Psoas muscle (tissue), 7 donors: ENCODE measurements at regions not wholly inside any gene's neighbourhood (a gene's known extent, or its start where the extent isn't known, plus 50 kb on each side); places are given as distances from the start of the nearest gene placed in this dataset.

Source experiments
- ATAC-seq, 4 donors: fragments of 200-7000 bp; cut with Tn5 transposase; one replicate each; pipeline ENCODE4 v1.9.1; 2020; ENCODE audit warnings: moderate library complexity in 3 of 4, mild to moderate bottlenecking in 2 of 4
- DNase-seq, 2 donors: peaks; one replicate each; pipeline ENCODE4 v3.0.0-alpha.2; 2020
- H3K27ac ChIP-seq: fragments of 200-600 bp; one replicate; pipeline ENCODE4 v1.8.0; 2022
- H3K27me3 ChIP-seq, 3 donors: fragments of 200-600 bp in 1 of 3; one replicate each; pipeline versions ENCODE4 v1.6.1 to v1.8.0; 2013 to 2022; ENCODE audit warnings: low read length in 2 of 3, mild to moderate bottlenecking in 2 of 3, moderate library complexity in 1 of 3; ENCODE audit not compliant: insufficient read depth in 3 of 3
- H3K36me3 ChIP-seq, 2 donors: fragments of 200-600 bp in 1 of 2; one replicate each; pipeline versions ENCODE4 v1.6.1 to v1.8.0; 2013 to 2022; ENCODE audit warnings: low read depth in 1 of 2, mild to moderate bottlenecking in 1 of 2, moderate library complexity in 1 of 2; ENCODE audit not compliant: insufficient read depth in 1 of 2
- H3K4me1 ChIP-seq: fragments of 200-600 bp; one replicate; pipeline ENCODE4 v1.8.0; 2022
- H3K4me3 ChIP-seq: fragments of 200-600 bp; one replicate; pipeline ENCODE4 v1.8.0; 2022; ENCODE audit warnings: mild to moderate bottlenecking
- H3K9me3 ChIP-seq: fragments of 200-600 bp; one replicate; pipeline ENCODE4 v1.8.0; 2022
- WGBS, 3 donors: extraction: QIAGEN DNeasy Blood & Tissue Kit; methylation state at CpG; one replicate each; pipeline versions ENCODE4 v1.1.6 to v1.1.7; 2013; 5-methylcytosine and 5-hydroxymethylcytosine counted together
- intact Hi-C, 2 donors: fragments of 100-400 bp; cut with DNase I; formaldehyde crosslinking; loops; one replicate each; pipeline versions ENCODE4 v1.11.0 to v1.14.2; 2022
- TF ChIP-seq, protein P1 (sequence below): fragments of 200-600 bp; IDR thresholded peaks from one replicate; pipeline ENCODE4 v1.8.0; 2022; ENCODE audit warnings: antibody characterized with exemption
- donor health status: healthy with polysubstance abuse.
- donor health status: DM: no; HTN: no; CAD: no; lungs with moderate emphysema.
- donor health status: Bipolar disorder and iron deficiency.
- donor health status: healthy.
- donor health status: DM: yes; HTN: yes; CAD: no.
- donor health status: DM: no; HTN: no; CAD: no.
- donor health status: DM: yes; HTN: yes; CAD: no.

DNA sequence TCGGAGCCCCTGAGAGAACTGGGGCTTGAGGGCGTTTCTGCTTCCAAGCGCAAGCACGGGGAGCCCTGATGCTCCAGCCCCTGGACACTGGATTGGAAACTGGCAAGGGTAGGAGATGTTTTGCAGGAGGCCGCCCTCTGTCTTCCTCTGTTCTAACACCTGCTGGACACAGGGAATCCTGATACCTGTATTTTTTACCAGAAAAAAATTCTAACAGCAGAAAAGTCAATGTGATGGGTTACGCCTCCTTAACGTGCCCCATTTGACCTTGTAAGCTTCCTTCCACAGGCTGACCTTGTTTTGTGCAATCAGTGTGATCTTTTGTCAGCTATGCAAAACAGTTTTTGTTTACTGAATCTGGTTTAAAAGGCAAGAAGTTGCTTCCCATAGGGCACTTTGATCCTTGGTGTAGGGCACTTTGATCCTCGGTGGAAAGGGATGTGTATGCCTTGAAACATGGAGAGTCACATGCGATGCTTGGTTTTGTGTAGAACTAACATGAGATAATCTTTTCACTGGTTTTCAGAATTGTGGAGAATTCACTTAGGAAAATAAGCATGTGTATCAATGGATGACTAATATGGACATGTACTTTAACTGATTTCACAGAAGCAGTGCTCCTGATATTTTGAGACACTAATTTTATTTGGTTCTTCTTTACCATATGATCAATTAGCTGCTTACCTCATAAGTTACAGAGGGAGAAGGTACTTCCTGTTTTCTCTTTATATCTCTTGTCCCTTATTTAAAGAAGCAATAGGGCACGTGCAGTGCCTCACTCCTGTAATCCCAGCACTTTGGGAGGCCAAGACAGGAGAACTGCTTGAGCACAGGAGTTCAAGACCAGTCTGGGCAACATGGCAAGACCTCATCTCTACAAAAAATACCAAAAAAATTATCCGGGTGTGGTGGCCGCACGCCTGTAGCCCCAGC, 59.9 kb upstream of the MAP3K4 start:
- TF ChIP-seq, protein P1, sequence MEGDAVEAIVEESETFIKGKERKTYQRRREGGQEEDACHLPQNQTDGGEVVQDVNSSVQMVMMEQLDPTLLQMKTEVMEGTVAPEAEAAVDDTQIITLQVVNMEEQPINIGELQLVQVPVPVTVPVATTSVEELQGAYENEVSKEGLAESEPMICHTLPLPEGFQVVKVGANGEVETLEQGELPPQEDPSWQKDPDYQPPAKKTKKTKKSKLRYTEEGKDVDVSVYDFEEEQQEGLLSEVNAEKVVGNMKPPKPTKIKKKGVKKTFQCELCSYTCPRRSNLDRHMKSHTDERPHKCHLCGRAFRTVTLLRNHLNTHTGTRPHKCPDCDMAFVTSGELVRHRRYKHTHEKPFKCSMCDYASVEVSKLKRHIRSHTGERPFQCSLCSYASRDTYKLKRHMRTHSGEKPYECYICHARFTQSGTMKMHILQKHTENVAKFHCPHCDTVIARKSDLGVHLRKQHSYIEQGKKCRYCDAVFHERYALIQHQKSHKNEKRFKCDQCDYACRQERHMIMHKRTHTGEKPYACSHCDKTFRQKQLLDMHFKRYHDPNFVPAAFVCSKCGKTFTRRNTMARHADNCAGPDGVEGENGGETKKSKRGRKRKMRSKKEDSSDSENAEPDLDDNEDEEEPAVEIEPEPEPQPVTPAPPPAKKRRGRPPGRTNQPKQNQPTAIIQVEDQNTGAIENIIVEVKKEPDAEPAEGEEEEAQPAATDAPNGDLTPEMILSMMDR, result no peak
- H3K27ac ChIP-seq, result no peak overlapping the region
- peak overlapping the region; percentile 54 for H3K4me3 ChIP-seq
- H3K9me3 ChIP-seq, result peaks cover 11% of the 10 kb centered on the region
- no peaks in the 10 kb centered on the region for H3K36me3 ChIP-seq
- DNase-seq, result no peak
- H3K27me3 ChIP-seq, result peaks cover 0 to 32% (median 1%) of the 10 kb centered on the region in 3 donors
- peak in 2 of 4 donors; percentile 21 to 27 for ATAC-seq
- intact Hi-C loops, result loop anchor here (2.0 to 10.0 kb wide), 4 partner anchors 61 to 563 kb away; no protein-coding TSS in a partner anchor
- WGBS, 3 donors, result 53 to 57% (median 55%) methylated on average over 13 of the region's 13 CpGs
- H3K4me1 ChIP-seq, result no peaks in the 10 kb centered on the region

DNA sequence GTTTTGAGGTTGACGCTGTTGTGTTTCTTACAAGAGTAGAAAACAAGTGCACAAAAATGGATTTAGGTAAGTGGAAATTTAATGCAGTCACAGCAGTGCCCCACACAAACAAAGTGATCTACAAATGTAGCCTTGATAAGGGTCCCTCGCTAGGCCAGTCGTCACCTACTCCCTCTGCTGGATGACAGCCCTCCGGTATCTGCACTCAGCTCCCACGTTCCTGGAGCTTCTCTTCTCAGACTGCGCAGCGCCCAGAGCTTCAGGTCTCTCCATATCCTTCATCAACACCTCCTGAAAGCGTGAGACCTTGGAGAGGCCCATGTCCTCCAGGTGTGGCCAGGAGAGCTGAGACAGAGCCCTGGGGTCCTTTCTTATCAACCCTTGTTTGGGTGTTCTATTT, 58.3 kb upstream of the MAP3K4 start:
- Histone ChIP-seq H3K9me3 (peaks cover 11% of the 10 kb centered on the region), H3K36me3 (no peaks in the 10 kb centered on the region), H3K4me1 (no peaks in the 10 kb centered on the region), H3K27me3 (peaks cover 0 to 32% (median 1%) of the 10 kb centered on the region in 3 donors), H3K4me3 (no peak overlapping the region), H3K27ac (no peak overlapping the region)
- TF ChIP-seq, protein P1, result no peak
- no peak for ATAC-seq
- no peak for DNase-seq
- 59 to 67% (median 60%) methylated on average over 8 of the region's 8 CpGs for WGBS, 3 donors
- intact Hi-C loops, result loop anchor here (5.0 to 10.0 kb wide), 3 partner anchors 144 to 562 kb away; no protein-coding TSS in a partner anchor

DNA sequence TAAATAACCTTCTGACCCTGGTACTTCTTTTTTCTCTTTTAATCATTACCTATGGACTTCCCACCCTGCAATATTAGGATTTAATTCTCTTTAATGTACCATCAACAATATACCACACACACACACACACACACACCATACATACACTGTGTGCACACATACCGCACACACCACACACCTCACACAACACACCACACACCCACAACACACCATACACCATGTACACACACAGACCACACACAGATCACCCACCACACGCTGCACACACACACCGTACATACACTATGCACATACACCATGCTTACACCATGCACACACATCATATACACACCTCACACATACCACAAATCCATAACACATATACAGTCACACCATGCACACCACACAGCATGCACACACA, 57.4 kb upstream of the MAP3K4 start:
- no peaks in the 10 kb centered on the region for H3K4me1 ChIP-seq
- no peaks in the 10 kb centered on the region for H3K36me3 ChIP-seq
- peaks cover 12% of the 10 kb centered on the region for H3K9me3 ChIP-seq
- ATAC-seq, result no peak
- no peak overlapping the region for H3K27ac ChIP-seq
- no peak for DNase-seq
- peaks cover 0 to 28% (median 1%) of the 10 kb centered on the region in 3 donors for H3K27me3 ChIP-seq
- intact Hi-C loops, result loop anchor here (5.0 to 10.0 kb wide), 3 partner anchors 143 to 561 kb away; no protein-coding TSS in a partner anchor
- no peak overlapping the region for H3K4me3 ChIP-seq
- TF ChIP-seq, protein P1, result no peak
- WGBS, 3 donors, result 89 to 93% (median 92%) methylated on average over 3 of the region's 3 CpGs

DNA sequence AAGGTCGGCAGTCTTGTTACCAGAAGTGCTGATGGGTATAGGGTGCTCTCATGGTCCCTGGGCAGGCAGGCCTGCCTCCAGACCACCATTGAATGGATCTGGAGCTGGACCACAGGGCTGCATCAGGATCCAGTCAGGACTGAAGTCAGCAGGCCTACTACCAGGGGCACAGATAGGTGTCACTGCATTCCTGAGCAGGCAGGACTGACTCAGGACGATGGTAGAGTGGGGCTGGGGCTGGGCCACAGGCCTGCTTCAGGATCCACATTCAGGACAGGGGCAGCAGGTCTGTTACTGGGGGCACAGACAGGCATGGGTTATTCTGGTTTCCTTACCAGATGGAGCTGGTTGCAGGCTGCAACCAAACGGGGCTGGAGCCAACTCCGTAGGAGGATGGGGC, 51.4 kb upstream of the MAP3K4 start:
- TF ChIP-seq, protein P1, result no peak
- no peaks in the 10 kb centered on the region for H3K36me3 ChIP-seq
- ATAC-seq (no peak), DNase-seq (no peak)
- no peak overlapping the region for H3K4me3 ChIP-seq
- WGBS, 3 donors, result 83 to 89% (median 84%) methylated on average over 4 of the region's 4 CpGs
- H3K9me3 ChIP-seq, result peaks cover 15% of the 10 kb centered on the region
- H3K27me3 ChIP-seq, result peaks cover 0 to 5% (median 0%) of the 10 kb centered on the region in 3 donors
- H3K4me1 ChIP-seq, result no peaks in the 10 kb centered on the region
- H3K27ac ChIP-seq, result no peak overlapping the region
- intact Hi-C loops, result no loop called here
